ENCODE measurements at regions not wholly inside any gene's neighbourhood (a gene's known extent, or its start where the extent isn't known, plus 50 kb on each side); places are given as distances from the start of the nearest gene placed in this dataset.
A peak's percentile ranks its signal among the peaks of the same experiment; 100 is the strongest.

DNA sequence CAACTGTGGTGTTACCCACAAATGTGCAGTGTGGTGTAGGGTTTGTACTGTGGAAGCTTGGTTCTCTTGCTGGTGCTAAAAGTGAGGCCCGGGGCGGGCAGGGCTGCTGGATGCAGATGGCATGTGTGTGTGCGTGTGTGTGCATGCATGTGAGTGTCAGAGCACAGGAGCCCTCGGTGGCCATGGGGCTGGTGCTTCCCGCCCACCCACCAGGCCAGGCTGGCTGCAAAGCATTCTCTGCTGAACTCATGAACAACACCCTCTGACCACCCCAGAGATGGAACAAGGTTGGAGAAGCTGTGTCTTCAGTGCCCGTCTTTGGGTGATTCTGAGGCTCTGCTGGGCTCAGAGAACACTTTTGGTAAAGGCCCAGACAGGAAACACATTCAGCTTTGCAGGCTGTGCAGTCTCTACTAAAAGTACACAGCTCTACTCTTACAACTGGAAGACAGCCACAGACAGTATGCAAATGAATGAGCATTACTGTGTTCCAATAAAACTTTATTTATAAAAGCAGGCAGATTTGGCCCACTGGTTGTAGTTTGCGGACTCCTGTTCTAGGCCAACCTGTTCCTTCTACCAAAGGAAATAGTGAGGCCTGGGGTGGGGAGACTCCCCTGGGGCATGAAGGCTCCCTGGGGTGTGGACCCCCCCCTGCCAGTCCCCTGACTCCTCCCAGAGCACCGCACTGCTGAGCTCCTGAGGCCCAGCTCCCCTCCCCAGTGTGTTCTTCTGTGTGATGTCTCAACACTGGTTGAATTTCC is 225.3 kb upstream of the HDAC4 start:
- Mint-ChIP-seq H3K4me1 (peaks cover 44% of the 10 kb centered on the region), H3K36me3 (ENCODE audit: low read depth) (no peaks in the 10 kb centered on the region), H3K27ac (peak overlapping the region; percentile 98), H3K27me3 (no peaks in the 10 kb centered on the region), H3K4me3 (no peak overlapping the region)
- ATAC-seq (no peak), DNase-seq (no peak)
- H3K9me3 ChIP-seq (ENCODE audit: control insufficient read depth, low read length, poor library complexity, severe bottlenecking), result no peaks in the 10 kb centered on the region

DNA sequence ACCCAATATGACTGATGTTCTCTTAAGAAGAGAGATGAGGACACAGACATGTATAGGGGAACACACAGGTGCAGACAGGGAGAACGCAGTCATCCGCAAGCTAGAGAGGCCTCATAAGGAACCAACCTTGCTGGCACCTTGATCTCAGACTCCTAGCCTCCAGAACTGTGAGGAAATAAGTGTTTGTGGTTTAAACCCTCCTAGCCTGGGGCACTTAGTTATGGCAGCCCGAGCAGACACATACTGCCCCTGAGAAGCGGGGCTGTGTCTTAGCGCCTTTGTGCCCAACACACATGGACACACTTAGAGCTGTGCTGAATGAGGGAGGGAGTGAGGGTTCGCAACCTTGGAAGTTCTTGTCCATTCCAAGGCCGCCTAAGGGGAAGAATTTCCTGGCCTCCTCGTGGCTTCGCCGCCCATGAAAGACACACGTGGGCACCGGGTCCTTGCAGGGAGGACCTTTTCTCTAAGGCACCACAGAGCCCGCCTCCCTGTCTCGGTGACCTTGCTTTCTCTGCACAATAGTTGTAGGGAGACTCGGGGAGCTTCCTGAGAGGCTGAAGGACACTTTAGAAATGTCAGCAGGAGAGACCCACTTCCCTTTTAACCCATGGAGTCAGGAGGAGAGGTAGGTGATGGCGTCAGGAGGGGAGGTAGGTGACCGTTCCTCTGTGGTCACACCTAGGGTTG is 224.5 kb upstream of the HDAC4 start:
- Mint-ChIP-seq H3K4me1 (peaks cover 45% of the 10 kb centered on the region), H3K27me3 (no peaks in the 10 kb centered on the region), H3K36me3 (ENCODE audit: low read depth) (no peaks in the 10 kb centered on the region), H3K4me3 (peak overlapping the region; percentile 43), H3K27ac (peak overlapping the region; percentile 98)
- ATAC-seq (no peak), DNase-seq (no peak)
- H3K9me3 ChIP-seq (ENCODE audit: control insufficient read depth, low read length, poor library complexity, severe bottlenecking), result no peaks in the 10 kb centered on the region

DNA sequence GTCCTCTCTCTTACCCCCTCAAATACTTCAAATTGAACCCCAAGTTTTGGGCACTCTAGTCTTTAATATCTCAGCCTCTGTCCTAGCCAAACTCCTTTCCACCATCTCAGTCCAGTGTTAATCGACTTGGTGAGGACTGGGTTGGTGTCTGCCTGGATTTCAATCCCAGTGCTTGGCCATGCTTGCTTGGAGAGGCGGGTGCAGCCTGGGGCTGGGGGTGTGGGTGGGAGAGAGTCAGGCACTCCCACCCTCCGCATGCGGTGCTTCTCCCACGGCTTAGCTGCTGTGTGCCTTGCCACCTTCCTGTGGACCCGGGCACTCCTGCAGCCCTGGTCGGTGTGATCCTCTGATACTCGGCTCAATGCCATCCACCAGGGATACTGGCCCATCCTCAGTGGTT is 220.8 kb upstream of the HDAC4 start:
- no peaks in the 10 kb centered on the region for H3K36me3 Mint-ChIP-seq (ENCODE audit: low read depth)
- peaks cover 42% of the 10 kb centered on the region for H3K4me1 Mint-ChIP-seq
- H3K27me3 Mint-ChIP-seq, result no peaks in the 10 kb centered on the region
- DNase-seq (no peak), ATAC-seq (no peak)
- H3K9me3 ChIP-seq (ENCODE audit: control insufficient read depth, low read length, poor library complexity, severe bottlenecking), result no peaks in the 10 kb centered on the region
- H3K27ac Mint-ChIP-seq, result peak overlapping the region; percentile 98
- no peak overlapping the region for H3K4me3 Mint-ChIP-seq

DNA sequence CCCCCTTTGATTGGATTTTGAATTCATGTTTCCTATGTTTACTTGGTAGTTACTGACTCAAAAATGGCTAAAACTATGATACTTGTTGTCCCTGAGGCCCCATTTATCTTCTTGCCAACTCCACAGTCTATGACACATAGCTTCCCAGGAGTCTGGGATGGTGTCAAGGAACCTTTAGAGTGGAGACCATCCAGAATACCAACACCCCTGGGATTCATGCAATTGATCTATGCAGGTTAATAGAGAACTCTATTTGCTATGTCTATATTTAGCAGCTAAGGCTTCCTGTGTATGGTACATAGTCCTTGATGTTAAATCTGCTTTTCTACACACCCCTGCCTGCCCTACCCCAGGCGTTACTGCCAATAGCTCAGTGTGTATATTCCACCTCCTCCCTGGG is 218.5 kb upstream of the HDAC4 start:
- H3K9me3 ChIP-seq (ENCODE audit: control insufficient read depth, low read length, poor library complexity, severe bottlenecking), result no peaks in the 10 kb centered on the region
- DNase-seq (no peak), ATAC-seq (no peak)
- no peak overlapping the region for H3K27ac Mint-ChIP-seq
- H3K4me3 Mint-ChIP-seq, result no peak overlapping the region
- H3K4me1 Mint-ChIP-seq, result peaks cover 29% of the 10 kb centered on the region
- no peaks in the 10 kb centered on the region for H3K36me3 Mint-ChIP-seq (ENCODE audit: low read depth)
- H3K27me3 Mint-ChIP-seq, result no peaks in the 10 kb centered on the region

DNA sequence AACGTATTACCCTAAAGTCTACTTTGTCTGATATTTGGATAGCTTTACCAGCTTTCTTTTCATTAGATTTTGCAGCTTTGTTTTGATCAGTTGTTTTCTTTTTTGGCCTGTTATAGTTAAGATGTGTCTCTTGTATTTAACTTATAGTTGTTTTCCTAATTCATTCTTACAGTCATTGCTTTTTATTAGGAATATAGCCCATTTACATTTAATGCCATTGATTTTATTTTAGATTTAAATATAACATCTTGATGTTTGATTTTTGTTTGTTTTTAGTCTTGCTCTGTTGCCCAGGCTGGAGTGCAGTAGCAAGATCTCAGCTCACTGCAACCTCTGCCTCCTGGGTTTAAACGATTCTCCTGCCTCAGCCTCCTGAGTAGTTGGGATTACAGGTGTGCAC is 215.9 kb upstream of the HDAC4 start:
- Mint-ChIP-seq H3K4me1 (peaks cover 7% of the 10 kb centered on the region), H3K4me3 (no peak overlapping the region), H3K27me3 (no peaks in the 10 kb centered on the region), H3K36me3 (ENCODE audit: low read depth) (no peaks in the 10 kb centered on the region), H3K27ac (no peak overlapping the region)
- no peak for ATAC-seq
- H3K9me3 ChIP-seq (ENCODE audit: control insufficient read depth, low read length, poor library complexity, severe bottlenecking), result no peaks in the 10 kb centered on the region
- DNase-seq, result no peak

DNA sequence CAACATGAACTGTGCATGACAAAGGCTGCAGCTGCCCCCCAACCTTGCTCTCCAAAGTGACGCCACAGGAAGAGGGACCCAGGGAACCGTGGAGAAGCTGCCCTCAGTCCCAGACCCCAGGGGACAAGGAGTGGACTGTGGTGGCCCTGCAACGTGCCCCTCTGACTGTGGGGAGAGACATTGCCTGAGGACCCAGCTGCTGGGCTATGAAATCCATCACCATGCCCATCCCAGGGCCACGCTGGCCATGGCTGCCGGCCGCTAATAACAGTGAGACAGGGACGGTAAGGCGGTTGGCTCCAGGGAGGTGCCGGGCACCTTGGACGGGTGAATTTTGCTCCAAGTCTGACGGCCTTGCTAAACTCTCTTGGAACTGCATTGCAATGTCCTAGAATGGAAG is 211.3 kb upstream of the HDAC4 start:
- H3K27me3 Mint-ChIP-seq, result no peaks in the 10 kb centered on the region
- peaks cover 4% of the 10 kb centered on the region for H3K4me1 Mint-ChIP-seq
- DNase-seq (no peak), ATAC-seq (no peak)
- H3K36me3 Mint-ChIP-seq (ENCODE audit: low read depth), result peaks cover 2% of the 10 kb centered on the region
- H3K27ac Mint-ChIP-seq, result no peak overlapping the region
- no peaks in the 10 kb centered on the region for H3K9me3 ChIP-seq (ENCODE audit: control insufficient read depth, low read length, poor library complexity, severe bottlenecking)
- H3K4me3 Mint-ChIP-seq, result no peak overlapping the region

DNA sequence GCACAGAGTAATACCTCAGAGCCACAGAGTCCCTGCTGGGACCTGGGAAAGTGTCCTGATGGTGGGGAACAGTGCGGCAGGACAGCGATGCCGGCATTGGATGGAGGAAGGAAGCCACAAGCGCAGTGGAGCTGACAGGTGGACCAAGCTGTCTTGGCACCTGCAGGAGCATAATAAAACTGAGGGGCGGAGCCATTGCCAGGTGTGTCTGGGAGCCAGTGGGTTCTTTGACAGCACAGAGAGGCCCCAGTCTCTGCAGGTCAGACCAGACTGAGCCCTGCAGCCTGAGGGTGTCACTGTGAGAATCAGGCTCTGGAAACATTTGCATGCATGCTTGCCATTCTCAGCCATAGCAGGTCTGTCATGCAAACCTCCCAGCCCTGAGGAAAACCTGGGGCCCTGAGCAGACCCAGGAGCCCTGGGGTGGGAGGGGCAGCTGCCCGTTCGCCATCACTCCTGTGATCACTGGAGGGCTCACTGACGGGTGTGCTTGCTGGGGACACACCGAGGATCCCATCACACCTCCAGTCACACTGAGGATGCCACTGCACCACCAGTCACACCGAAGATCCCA is 210.5 kb upstream of the HDAC4 start:
- DNase-seq (no peak), ATAC-seq (no peak)
- Mint-ChIP-seq H3K4me1 (peaks cover 4% of the 10 kb centered on the region), H3K27ac (no peak overlapping the region), H3K4me3 (no peak overlapping the region), H3K36me3 (ENCODE audit: low read depth) (peaks cover 2% of the 10 kb centered on the region), H3K27me3 (no peaks in the 10 kb centered on the region)
- no peaks in the 10 kb centered on the region for H3K9me3 ChIP-seq (ENCODE audit: control insufficient read depth, low read length, poor library complexity, severe bottlenecking)

DNA sequence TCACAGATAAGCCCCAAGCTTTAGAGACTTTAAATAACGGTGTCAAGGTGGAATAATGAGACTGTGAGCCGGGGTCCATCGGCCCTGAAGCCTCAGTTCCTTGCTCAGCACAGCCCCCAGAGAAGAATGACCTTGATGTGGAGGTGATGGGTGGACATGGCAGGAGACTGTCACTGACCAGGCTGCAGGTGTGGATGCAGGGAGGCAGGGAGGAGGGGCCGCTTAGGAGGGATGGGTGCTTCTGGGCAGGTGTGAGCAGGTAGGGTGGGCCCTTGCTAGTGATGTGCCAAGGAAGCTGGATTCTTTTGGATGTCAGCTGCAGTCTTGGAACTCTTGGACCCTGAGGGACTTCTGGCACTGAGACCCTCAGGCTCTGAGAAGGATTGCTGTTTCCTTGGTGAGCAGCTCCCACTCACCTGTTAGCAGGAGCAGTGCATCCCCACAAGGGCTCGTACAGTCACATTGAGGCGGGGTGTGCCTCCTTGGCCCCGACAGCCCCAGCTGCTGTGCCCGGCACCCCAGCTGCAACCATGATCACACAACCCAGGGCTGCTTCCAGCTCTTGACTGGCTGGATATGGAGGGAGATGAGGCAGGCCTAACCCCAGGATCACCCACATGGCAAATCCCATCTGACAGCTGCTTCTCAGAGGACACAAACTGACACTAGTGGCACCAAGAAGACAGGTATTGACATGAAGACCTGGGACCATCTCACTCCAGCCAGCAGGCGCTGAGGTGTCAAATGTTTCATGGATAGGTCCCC is 209.8 kb upstream of the HDAC4 start:
- peaks cover 5% of the 10 kb centered on the region for H3K4me1 Mint-ChIP-seq
- no peak overlapping the region for H3K27ac Mint-ChIP-seq
- peaks cover 2% of the 10 kb centered on the region for H3K36me3 Mint-ChIP-seq (ENCODE audit: low read depth)
- H3K4me3 Mint-ChIP-seq, result no peak overlapping the region
- no peak for DNase-seq
- H3K27me3 Mint-ChIP-seq, result no peaks in the 10 kb centered on the region
- no peaks in the 10 kb centered on the region for H3K9me3 ChIP-seq (ENCODE audit: control insufficient read depth, low read length, poor library complexity, severe bottlenecking)
- ATAC-seq, result no peak

DNA sequence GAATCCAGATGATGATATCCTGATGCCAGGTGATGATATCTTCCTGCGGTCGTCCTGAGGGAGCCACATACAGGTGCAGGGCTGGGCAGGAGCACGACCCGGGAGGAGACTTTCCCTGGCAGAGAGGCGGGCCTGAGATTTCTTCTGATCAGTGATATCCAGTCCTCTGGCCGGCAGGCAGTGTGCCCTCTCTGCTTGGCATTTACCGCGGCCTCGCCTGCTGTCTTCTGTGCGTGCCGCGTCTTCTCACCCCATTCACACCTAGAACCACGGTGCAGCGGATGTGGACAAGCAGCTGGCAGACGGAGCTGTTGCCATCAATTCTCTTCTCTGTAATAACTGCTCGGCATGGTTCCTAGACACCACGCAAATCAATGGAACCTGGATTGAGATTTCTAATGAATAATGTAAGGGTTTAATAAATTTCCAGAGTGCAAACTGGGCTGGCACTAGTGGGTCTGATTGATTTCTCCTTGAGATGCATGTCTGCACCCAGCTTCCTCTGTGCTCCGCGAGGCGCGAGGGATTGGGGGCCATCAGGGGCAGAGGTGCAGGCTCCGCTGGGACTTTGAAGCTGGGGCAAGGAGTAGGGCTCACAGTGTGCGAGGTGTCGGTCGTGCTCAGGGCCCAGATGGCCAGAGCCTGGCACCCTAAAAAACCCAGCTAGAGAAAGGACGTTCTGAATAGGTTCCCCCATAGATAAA is 208.9 kb upstream of the HDAC4 start:
- peaks cover 2% of the 10 kb centered on the region for H3K36me3 Mint-ChIP-seq (ENCODE audit: low read depth)
- no peak for ATAC-seq
- DNase-seq, result no peak
- no peak overlapping the region for H3K4me3 Mint-ChIP-seq
- H3K27ac Mint-ChIP-seq, result no peak overlapping the region
- no peaks in the 10 kb centered on the region for H3K9me3 ChIP-seq (ENCODE audit: control insufficient read depth, low read length, poor library complexity, severe bottlenecking)
- peaks cover 6% of the 10 kb centered on the region for H3K4me1 Mint-ChIP-seq
- H3K27me3 Mint-ChIP-seq, result no peaks in the 10 kb centered on the region

DNA sequence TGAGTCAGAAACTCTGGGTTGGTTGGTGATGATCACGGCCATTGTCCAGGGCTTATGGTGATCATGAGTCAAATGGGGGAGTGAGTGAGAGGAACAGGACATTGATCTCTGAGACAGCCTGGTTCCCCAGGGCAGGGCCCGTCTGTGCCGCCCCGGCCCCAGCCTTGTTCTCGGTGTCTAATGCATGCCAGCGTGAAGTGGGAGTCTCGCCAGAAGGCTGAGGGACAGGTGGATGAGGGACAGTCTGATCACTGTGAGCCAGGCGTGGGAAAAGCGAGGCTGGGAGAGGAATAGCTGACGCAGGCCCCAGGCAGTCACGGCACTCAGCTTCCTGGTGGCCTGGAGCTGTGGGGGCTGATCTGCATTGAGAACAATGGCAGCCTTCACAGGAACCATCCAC is 208.3 kb upstream of the HDAC4 start:
- no peak overlapping the region for H3K4me3 Mint-ChIP-seq
- peaks cover 2% of the 10 kb centered on the region for H3K36me3 Mint-ChIP-seq (ENCODE audit: low read depth)
- no peaks in the 10 kb centered on the region for H3K9me3 ChIP-seq (ENCODE audit: control insufficient read depth, low read length, poor library complexity, severe bottlenecking)
- H3K27ac Mint-ChIP-seq, result no peak overlapping the region
- H3K27me3 Mint-ChIP-seq, result no peaks in the 10 kb centered on the region
- peaks cover 6% of the 10 kb centered on the region for H3K4me1 Mint-ChIP-seq
- DNase-seq (no peak), ATAC-seq (no peak)

DNA sequence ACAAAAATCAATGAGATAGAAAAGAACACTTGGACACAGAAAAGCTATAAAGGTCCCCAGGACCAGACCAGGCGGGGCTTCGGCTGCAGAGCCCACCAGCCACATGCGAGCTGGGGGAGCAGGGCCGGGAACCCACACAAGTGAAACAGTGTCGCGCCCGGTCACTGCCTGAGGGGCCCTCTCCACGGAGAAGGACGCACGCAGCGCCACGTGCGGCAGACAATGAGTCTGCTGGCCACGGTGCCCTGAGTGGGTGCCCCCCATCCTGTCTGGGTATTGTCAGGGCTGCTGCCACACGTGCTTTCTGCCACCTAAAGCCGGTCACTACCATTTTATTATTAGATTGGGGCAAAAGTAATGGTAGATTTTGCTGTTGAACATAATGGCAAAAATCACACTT is 207.9 kb upstream of the HDAC4 start:
- Mint-ChIP-seq H3K36me3 (ENCODE audit: low read depth) (peaks cover 2% of the 10 kb centered on the region), H3K4me1 (peaks cover 6% of the 10 kb centered on the region)
- no peak for DNase-seq

DNA sequence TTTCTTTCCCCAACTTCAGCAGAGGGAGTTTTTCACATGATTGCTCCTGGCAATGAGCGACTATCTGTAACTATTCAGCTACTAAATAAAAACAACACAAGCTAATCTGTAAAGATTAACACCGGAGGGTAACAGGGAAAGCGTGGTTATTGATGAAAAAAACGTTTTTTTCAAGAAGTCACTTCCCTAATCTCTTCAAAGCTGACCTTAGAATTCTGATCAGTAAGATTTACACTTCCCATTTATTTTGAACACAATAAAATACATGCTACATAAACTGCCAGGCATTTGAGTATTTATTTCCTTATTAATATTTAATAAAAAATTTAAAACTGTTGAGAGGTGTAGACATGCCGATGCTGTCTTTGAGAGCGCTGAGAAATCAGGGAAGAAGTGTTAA is 207.4 kb upstream of the HDAC4 start:
- no peak for ATAC-seq
- H3K9me3 ChIP-seq (ENCODE audit: control insufficient read depth, low read length, poor library complexity, severe bottlenecking), result no peaks in the 10 kb centered on the region
- peaks cover 2% of the 10 kb centered on the region for H3K36me3 Mint-ChIP-seq (ENCODE audit: low read depth)

More for the DNA sequence above, 207.9 kb upstream of the HDAC4 start:
- H3K9me3 ChIP-seq (ENCODE audit: control insufficient read depth, low read length, poor library complexity, severe bottlenecking), result no peaks in the 10 kb centered on the region
- no peak for ATAC-seq
- H3K4me3 Mint-ChIP-seq, result no peak overlapping the region
- H3K27me3 Mint-ChIP-seq, result no peaks in the 10 kb centered on the region
- H3K27ac Mint-ChIP-seq, result no peak overlapping the region

More for the DNA sequence above, 207.4 kb upstream of the HDAC4 start:
- H3K4me3 Mint-ChIP-seq, result peak overlapping the region; percentile 25
- H3K4me1 Mint-ChIP-seq, result peaks cover 9% of the 10 kb centered on the region
- H3K27me3 Mint-ChIP-seq, result no peaks in the 10 kb centered on the region
- H3K27ac Mint-ChIP-seq, result no peak overlapping the region
- no peak for DNase-seq

Measured in T-helper 17 cell (primary cell).